MM.1S (cell line): ENCODE measurements at regions not wholly inside any gene's neighbourhood (a gene's known extent, or its start where the extent isn't known, plus 50 kb on each side); places are given as distances from the start of the nearest gene placed in this dataset.

Experiments used
- DNase-seq: peaks from one replicate; pipeline ENCODE4 v3.0.0-alpha.2; 2015
- H2AFZ ChIP-seq: fragments of 300-600 bp; sonication (generic); 2 replicates; pipeline ENCODE4 v1.6.0; 2016; ENCODE audit warnings: antibody characterized with exemption, low read length
- H3F3A ChIP-seq: fragments of 300-600 bp; sonication (generic); 2 replicates; pipeline ENCODE4 v1.6.1; 2016; ENCODE audit warnings: mild to moderate bottlenecking, antibody characterized with exemption, low read length, moderate library complexity, mixed read lengths; ENCODE audit not compliant: insufficient read depth
- H3K27ac ChIP-seq: fragments of 300-600 bp; sonication (generic); 2 replicates; pipeline ENCODE4 v1.5.1; 2016; ENCODE audit warnings: mild to moderate bottlenecking, low read length
- H3K27me3 ChIP-seq: fragments of 300-600 bp; sonication (generic); replicated peaks from 2 replicates; pipeline ENCODE4 v1.6.0; 2016; ENCODE audit warnings: low read length; ENCODE audit not compliant: insufficient read depth
- H3K36me3 ChIP-seq: fragments of 300-600 bp; sonication (generic); replicated peaks from 2 replicates; pipeline ENCODE4 v1.6.1; 2016; ENCODE audit warnings: mild to moderate bottlenecking, low read length, mixed read lengths; ENCODE audit not compliant: insufficient read depth
- H3K4me1 ChIP-seq: fragments of 300-600 bp; sonication (generic); 2 replicates; pipeline ENCODE4 v1.6.1; 2016; ENCODE audit warnings: low read length, mixed read lengths
- H3K4me2 ChIP-seq: fragments of 300-600 bp; sonication (generic); 2 replicates; pipeline ENCODE4 v1.6.0; 2016; ENCODE audit warnings: low read depth, low read length
- H3K4me3 ChIP-seq: fragments of 300-600 bp; sonication (generic); 2 replicates; pipeline ENCODE4 v1.5.1; 2016; ENCODE audit warnings: low read length, mixed read lengths
- H3K79me2 ChIP-seq: fragments of 300-600 bp; sonication (generic); 2 replicates; pipeline ENCODE4 v1.6.1; 2016; ENCODE audit warnings: mixed run types, low read length, mixed read lengths
- H3K9ac ChIP-seq: fragments of 300-600 bp; sonication (generic); 2 replicates; pipeline ENCODE4 v1.6.1; 2016; ENCODE audit warnings: low read length, mixed read lengths
- H3K9me2 ChIP-seq: fragments of 300-600 bp; sonication (generic); replicated peaks from 2 replicates; pipeline ENCODE4 v1.6.1; 2016; ENCODE audit warnings: mild to moderate bottlenecking, low read length, mixed read lengths; ENCODE audit not compliant: insufficient read depth
- H3K9me3 ChIP-seq: fragments of 300-600 bp; sonication (generic); replicated peaks from 2 replicates; pipeline ENCODE4 v1.6.1; 2016; ENCODE audit warnings: mild to moderate bottlenecking, low read length, mixed read lengths; ENCODE audit not compliant: insufficient read depth
- H4K20me1 ChIP-seq: fragments of 300-600 bp; sonication (generic); 2 replicates; pipeline ENCODE4 v1.6.1; 2016; ENCODE audit warnings: mild to moderate bottlenecking, low read length, moderate library complexity, mixed read lengths; ENCODE audit not compliant: insufficient read depth
- EZH2 ChIP-seq: fragments of 300-600 bp; sonication (generic); optimal IDR thresholded peaks from 2 replicates; pipeline ENCODE3; 2017; ENCODE audit warnings: low read depth, mild to moderate bottlenecking, antibody characterized with exemption, low read length, mixed read lengths
- EZH2phosphoT487 ChIP-seq: fragments of 300-600 bp; sonication (generic); IDR thresholded peaks from 2 replicates; pipeline ENCODE4 v1.6.1; 2018; ENCODE audit warnings: antibody characterized with exemption, low read length
- TF ChIP-seq, protein P1 (sequence below): fragments of 300-600 bp; sonication (generic); IDR thresholded peaks from 2 replicates; pipeline ENCODE4 v1.5.1; 2016; ENCODE audit warnings: antibody characterized with exemption, low read length, mixed read lengths

GRCh38 chrX:69369999-69370398 lies 134.1 kb upstream of the NALF2 start:
- H3K9ac ChIP-seq: no peak overlapping the region
- H3K9me3 ChIP-seq: no peaks in the 10 kb centered on the region
- TF ChIP-seq EZH2phosphoT487: no peak
- H3K4me3 ChIP-seq: no peak overlapping the region
- no peaks in the 10 kb centered on the region for H3K27me3 ChIP-seq
- no peaks in the 10 kb centered on the region for H3F3A ChIP-seq
- H3K27ac ChIP-seq: no peak overlapping the region
- no peaks in the 10 kb centered on the region for H3K36me3 ChIP-seq
- no peaks in the 10 kb centered on the region for H4K20me1 ChIP-seq
- no peak overlapping the region for H2AFZ ChIP-seq
- no peaks in the 10 kb centered on the region for H3K79me2 ChIP-seq
- no peak overlapping the region for H3K4me2 ChIP-seq
- H3K4me1 ChIP-seq: no peaks in the 10 kb centered on the region
- DNase-seq: no peak
- H3K9me2 ChIP-seq: no peaks in the 10 kb centered on the region

DNA sequence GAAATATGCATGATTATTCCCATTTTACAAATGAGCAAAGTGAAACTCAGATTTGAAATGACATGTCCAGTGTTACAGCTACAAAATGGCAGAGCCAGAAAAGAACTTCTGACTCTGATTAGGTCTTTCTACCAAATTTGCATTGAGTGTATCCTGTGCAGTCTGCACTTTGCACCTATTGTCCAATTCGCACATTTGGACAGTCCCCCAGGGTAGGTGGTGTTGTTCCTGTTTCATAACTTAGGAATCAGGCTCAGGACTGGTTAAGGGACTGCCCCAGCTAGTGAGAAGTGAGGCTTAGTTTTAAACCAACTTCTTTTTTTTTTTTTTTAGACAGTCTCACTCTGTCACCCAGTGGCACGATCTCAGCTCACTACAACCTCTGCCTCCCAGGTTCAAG lies 137.9 kb upstream of the NALF2 start:
- H3K9ac ChIP-seq: no peak overlapping the region
- H3K27ac ChIP-seq: no peak overlapping the region
- H3K27me3 ChIP-seq: no peaks in the 10 kb centered on the region
- no peaks in the 10 kb centered on the region for H3K36me3 ChIP-seq
- no peaks in the 10 kb centered on the region for H3K4me1 ChIP-seq
- H3K4me3 ChIP-seq: no peak overlapping the region
- no peak for DNase-seq
- no peaks in the 10 kb centered on the region for H3K79me2 ChIP-seq
- H3F3A ChIP-seq: no peaks in the 10 kb centered on the region
- H2AFZ ChIP-seq: no peak overlapping the region
- H3K9me3 ChIP-seq: no peaks in the 10 kb centered on the region
- no peak for TF ChIP-seq EZH2
- TF ChIP-seq EZH2phosphoT487: no peak
- TF ChIP-seq, protein P1, sequence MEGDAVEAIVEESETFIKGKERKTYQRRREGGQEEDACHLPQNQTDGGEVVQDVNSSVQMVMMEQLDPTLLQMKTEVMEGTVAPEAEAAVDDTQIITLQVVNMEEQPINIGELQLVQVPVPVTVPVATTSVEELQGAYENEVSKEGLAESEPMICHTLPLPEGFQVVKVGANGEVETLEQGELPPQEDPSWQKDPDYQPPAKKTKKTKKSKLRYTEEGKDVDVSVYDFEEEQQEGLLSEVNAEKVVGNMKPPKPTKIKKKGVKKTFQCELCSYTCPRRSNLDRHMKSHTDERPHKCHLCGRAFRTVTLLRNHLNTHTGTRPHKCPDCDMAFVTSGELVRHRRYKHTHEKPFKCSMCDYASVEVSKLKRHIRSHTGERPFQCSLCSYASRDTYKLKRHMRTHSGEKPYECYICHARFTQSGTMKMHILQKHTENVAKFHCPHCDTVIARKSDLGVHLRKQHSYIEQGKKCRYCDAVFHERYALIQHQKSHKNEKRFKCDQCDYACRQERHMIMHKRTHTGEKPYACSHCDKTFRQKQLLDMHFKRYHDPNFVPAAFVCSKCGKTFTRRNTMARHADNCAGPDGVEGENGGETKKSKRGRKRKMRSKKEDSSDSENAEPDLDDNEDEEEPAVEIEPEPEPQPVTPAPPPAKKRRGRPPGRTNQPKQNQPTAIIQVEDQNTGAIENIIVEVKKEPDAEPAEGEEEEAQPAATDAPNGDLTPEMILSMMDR: no peak
- no peak overlapping the region for H3K4me2 ChIP-seq
- no peaks in the 10 kb centered on the region for H3K9me2 ChIP-seq
- no peaks in the 10 kb centered on the region for H4K20me1 ChIP-seq

DNA sequence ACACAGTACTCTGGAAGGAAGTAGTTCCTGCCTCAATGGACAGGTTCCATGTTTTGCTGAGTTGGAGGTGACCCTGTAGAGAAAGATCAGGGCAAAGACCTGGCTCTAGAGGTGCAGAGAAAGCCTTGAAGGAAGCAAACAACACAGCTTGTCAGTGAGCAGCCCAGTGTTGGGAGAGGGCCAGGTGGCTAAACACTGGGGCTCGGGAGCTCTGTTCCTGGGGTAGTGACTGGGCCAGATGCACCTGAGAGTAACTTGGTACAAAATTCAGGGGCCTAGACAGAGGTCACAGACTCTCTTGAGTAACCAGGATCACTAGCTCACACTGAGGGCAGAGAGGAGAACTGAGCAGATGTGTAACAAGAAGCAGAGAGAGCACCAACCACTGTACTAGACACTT lies 138.4 kb upstream of the NALF2 start:
- H3F3A ChIP-seq: no peaks in the 10 kb centered on the region
- no peak for DNase-seq
- H3K4me1 ChIP-seq: no peaks in the 10 kb centered on the region
- no peak overlapping the region for H3K4me3 ChIP-seq
- no peaks in the 10 kb centered on the region for H3K27me3 ChIP-seq
- TF ChIP-seq EZH2phosphoT487 (no peak), EZH2 (no peak)
- TF ChIP-seq, protein P1: no peak
- H3K9me3 ChIP-seq: no peaks in the 10 kb centered on the region
- H3K27ac ChIP-seq: no peak overlapping the region
- no peaks in the 10 kb centered on the region for H3K9me2 ChIP-seq
- H3K36me3 ChIP-seq: no peaks in the 10 kb centered on the region
- H4K20me1 ChIP-seq: no peaks in the 10 kb centered on the region
- H3K79me2 ChIP-seq: no peaks in the 10 kb centered on the region
- H2AFZ ChIP-seq: no peak overlapping the region
- no peak overlapping the region for H3K4me2 ChIP-seq
- H3K9ac ChIP-seq: no peak overlapping the region

- Histone ChIP-seq H3K27ac (no peak overlapping the region), H3F3A (no peaks in the 10 kb centered on the region), H3K4me1 (no peaks in the 10 kb centered on the region), H3K27me3 (no peaks in the 10 kb centered on the region), H2AFZ (no peak overlapping the region), H3K79me2 (no peaks in the 10 kb centered on the region), H3K4me3 (no peak overlapping the region), H3K9ac (no peak overlapping the region), H3K36me3 (no peaks in the 10 kb centered on the region), H3K4me2 (no peak overlapping the region), H3K9me3 (no peaks in the 10 kb centered on the region), H3K9me2 (no peaks in the 10 kb centered on the region), H4K20me1 (no peaks in the 10 kb centered on the region)
- DNase-seq: no peak
- TF ChIP-seq, protein P1: no peak
- TF ChIP-seq EZH2 (no peak), EZH2phosphoT487 (no peak)
Observed at GRCh38 chrX:69365349-69365748, 138.8 kb upstream of the NALF2 start.
